ENCODE measurements at regions not wholly inside any gene's neighbourhood (a gene's known extent, or its start where the extent isn't known, plus 50 kb on each side); places are given as distances from the start of the nearest gene placed in this dataset.
"Not testable (repeated sequence)": the region's sequence is repeated elsewhere in the genome, so short reads cannot be mapped to it uniquely, and the experiment has no call there.

GRCh38 chr5:90264689-90265544 lies 144.6 kb downstream of the CETN3 start:
- peaks cover 4 to 6% of the 10 kb centered on the region in 2 donors for H3K27me3 Mint-ChIP-seq
- POLR2A ChIA-PET (ENCODE audit: partially characterized antibody), result no interaction called here

GRCh38 chr5:90263102-90263820 lies 146.3 kb downstream of the CETN3 start:
- Histone ChIP-seq H3K27ac (ENCODE audit: low read depth, low read length) (no peak overlapping the region), H3K4me3 (ENCODE audit: low read length in 2 of 2) (no peak overlapping the region), H3K4me1 (ENCODE audit: insufficient read depth, low read length) (no peaks in the 10 kb centered on the region), H3K27me3 (ENCODE audit: insufficient read depth, low read length) (no peaks in the 10 kb centered on the region), H3K36me3 (ENCODE audit: insufficient read depth, low read length) (no peaks in the 10 kb centered on the region), H3K9me3 (ENCODE audit: control insufficient read depth in 1 of 2, low read length in 2 of 2) (no peaks in the 10 kb centered on the region)
- Mint-ChIP-seq H3K27ac (no peak overlapping the region), H3K4me3 (no peak overlapping the region), H3K9me3 (no peaks in the 10 kb centered on the region), H3K4me1 (peaks cover 0 to 2% (median under 1%) of the 10 kb centered on the region in 4 donors), H3K36me3 (no peaks in the 10 kb centered on the region), H3K27me3 (peaks cover 4% of the 10 kb centered on the region in 2 donors)
- ChIA-PET CTCF (ENCODE audit: partially characterized antibody) (interaction anchor here (1.2 to 1.8 kb wide), 3 partner anchors 9 to 1537 kb away, joined by 3 to 10 read pairs (median 5); no protein-coding TSS in a partner anchor), POLR2A (ENCODE audit: partially characterized antibody) (no interaction called here)
- DNase-seq, result no peak
- intact Hi-C loops (cut with micrococcal nuclease), result no loop called here

More at GRCh38 chr5:90264689-90265544, 144.6 kb downstream of the CETN3 start:
- H3K4me1 ChIP-seq (ENCODE audit: insufficient read depth, low read length), result no peaks in the 10 kb centered on the region
- Mint-ChIP-seq H3K9me3 (no peaks in the 10 kb centered on the region), H3K4me1 (peaks cover 0 to 2% (median under 1%) of the 10 kb centered on the region in 4 donors), H3K36me3 (no peaks in the 10 kb centered on the region), H3K4me3 (peak overlapping the region in 1 of 8 donors; percentile 29), H3K27ac (no peak overlapping the region)
- CTCF ChIA-PET (ENCODE audit: partially characterized antibody), result interaction anchor here (0.9 to 2.8 kb wide), 9 partner anchors 8 to 1539 kb away, joined by 3 to 39 read pairs (median 4); no protein-coding TSS in a partner anchor
- H3K4me3 ChIP-seq (ENCODE audit: low read length in 2 of 2), result no peak overlapping the region
- no peaks in the 10 kb centered on the region for H3K36me3 ChIP-seq (ENCODE audit: insufficient read depth, low read length)
- H3K27me3 ChIP-seq (ENCODE audit: insufficient read depth, low read length), result no peaks in the 10 kb centered on the region
- H3K27ac ChIP-seq (ENCODE audit: low read depth, low read length), result no peak overlapping the region
- H3K9me3 ChIP-seq (ENCODE audit: control insufficient read depth in 1 of 2, low read length in 2 of 2), result no peaks in the 10 kb centered on the region
- peak; percentile 19 to 44 (median 27) for DNase-seq
- intact Hi-C loops (cut with micrococcal nuclease), result no loop called here

GRCh38 chr5:90251447-90251846 lies 158.1 kb downstream of the CETN3 start:
- Mint-ChIP-seq H3K9me3 (no peaks in the 10 kb centered on the region), H3K4me3 (no peak overlapping the region), H3K27me3 (no peaks in the 10 kb centered on the region), H3K27ac (no peak overlapping the region), H3K4me1 (no peaks in the 10 kb centered on the region), H3K36me3 (no peaks in the 10 kb centered on the region)
- CTCF ChIA-PET (ENCODE audit: partially characterized antibody), result no interaction called here
- H3K27me3 ChIP-seq (ENCODE audit: insufficient read depth, low read length), result no peaks in the 10 kb centered on the region
- no peaks in the 10 kb centered on the region for H3K4me1 ChIP-seq (ENCODE audit: insufficient read depth, low read length)
- no peaks in the 10 kb centered on the region for H3K36me3 ChIP-seq (ENCODE audit: insufficient read depth, low read length)
- intact Hi-C loops (cut with micrococcal nuclease), result no loop called here
- no peak overlapping the region for H3K27ac ChIP-seq (ENCODE audit: low read depth, low read length)
- DNase-seq, result no peak
- POLR2A ChIA-PET (ENCODE audit: partially characterized antibody), result no interaction called here
- H3K4me3 ChIP-seq (ENCODE audit: low read length in 2 of 2), result no peak overlapping the region
- no peaks in the 10 kb centered on the region for H3K9me3 ChIP-seq (ENCODE audit: control insufficient read depth in 1 of 2, low read length in 2 of 2)

- CTCF ChIA-PET (ENCODE audit: partially characterized antibody), result no interaction called here
- DNase-seq, result no peak
- Histone ChIP-seq H3K36me3 (ENCODE audit: insufficient read depth, low read length) (no peaks in the 10 kb centered on the region), H3K27ac (ENCODE audit: low read depth, low read length) (no peak overlapping the region), H3K4me3 (ENCODE audit: low read length in 2 of 2) (no peak overlapping the region), H3K27me3 (ENCODE audit: insufficient read depth, low read length) (no peaks in the 10 kb centered on the region), H3K9me3 (ENCODE audit: control insufficient read depth in 1 of 2, low read length in 2 of 2) (no peaks in the 10 kb centered on the region), H3K4me1 (ENCODE audit: insufficient read depth, low read length) (no peaks in the 10 kb centered on the region)
- no peak overlapping the region for H3K27ac Mint-ChIP-seq
- H3K4me3 Mint-ChIP-seq, result no peak overlapping the region
- intact Hi-C loops (cut with micrococcal nuclease), result no loop called here
- H3K36me3 Mint-ChIP-seq, result no peaks in the 10 kb centered on the region
- peaks cover 0 to 3% (median 0%) of the 10 kb centered on the region in 8 donors for H3K9me3 Mint-ChIP-seq
- H3K4me1 Mint-ChIP-seq, result no peaks in the 10 kb centered on the region
- POLR2A ChIA-PET (ENCODE audit: partially characterized antibody), result no interaction called here
- peaks cover 0 to 2% of the 10 kb centered on the region in 2 donors for H3K27me3 Mint-ChIP-seq
Measured at GRCh38 chr5:90248640-90249039, 160.9 kb downstream of the CETN3 start.

GRCh38 chr5:90243848-90244247 lies 165.7 kb downstream of the CETN3 start:
- H3K36me3 Mint-ChIP-seq; H3K27ac Mint-ChIP-seq; DNase-seq; H3K9me3 ChIP-seq (ENCODE audit: control insufficient read depth in 1 of 2, low read length in 2 of 2); H3K9me3 Mint-ChIP-seq; H3K4me1 ChIP-seq (ENCODE audit: insufficient read depth, low read length); H3K27me3 Mint-ChIP-seq; POLR2A ChIA-PET (ENCODE audit: partially characterized antibody); H3K4me1 Mint-ChIP-seq; intact Hi-C loops (cut with micrococcal nuclease); CTCF ChIA-PET (ENCODE audit: partially characterized antibody); H3K27me3 ChIP-seq (ENCODE audit: insufficient read depth, low read length); H3K27ac ChIP-seq (ENCODE audit: low read depth, low read length); H3K36me3 ChIP-seq (ENCODE audit: insufficient read depth, low read length); H3K4me3 ChIP-seq (ENCODE audit: low read length in 2 of 2); H3K4me3 Mint-ChIP-seq: not testable (repeated sequence)

GRCh38 chr5:90233476-90233875 lies 176.1 kb downstream of the CETN3 start:
- H3K9me3 ChIP-seq (ENCODE audit: control insufficient read depth in 1 of 2, low read length in 2 of 2), result no peaks in the 10 kb centered on the region
- Mint-ChIP-seq H3K4me1 (no peaks in the 10 kb centered on the region), H3K9me3 (peaks cover 0 to 3% (median 0%) of the 10 kb centered on the region in 8 donors), H3K36me3 (no peaks in the 10 kb centered on the region), H3K27ac (no peak overlapping the region), H3K4me3 (no peak overlapping the region), H3K27me3 (no peaks in the 10 kb centered on the region)
- DNase-seq, result no peak
- H3K36me3 ChIP-seq (ENCODE audit: insufficient read depth, low read length), result no peaks in the 10 kb centered on the region
- no peaks in the 10 kb centered on the region for H3K4me1 ChIP-seq (ENCODE audit: insufficient read depth, low read length)
- intact Hi-C loops (cut with micrococcal nuclease), result no loop called here
- H3K4me3 ChIP-seq (ENCODE audit: low read length in 2 of 2), result no peak overlapping the region
- no peak overlapping the region for H3K27ac ChIP-seq (ENCODE audit: low read depth, low read length)
- H3K27me3 ChIP-seq (ENCODE audit: insufficient read depth, low read length), result no peaks in the 10 kb centered on the region
- CTCF ChIA-PET (ENCODE audit: partially characterized antibody), result no interaction called here
- POLR2A ChIA-PET (ENCODE audit: partially characterized antibody), result no interaction called here

GRCh38 chr5:90231688-90232087 lies 177.9 kb downstream of the CETN3 start:
- no peaks in the 10 kb centered on the region for H3K9me3 ChIP-seq (ENCODE audit: control insufficient read depth in 1 of 2, low read length in 2 of 2)
- DNase-seq, result no peak
- H3K4me1 Mint-ChIP-seq, result no peaks in the 10 kb centered on the region
- CTCF ChIA-PET (ENCODE audit: partially characterized antibody), result no interaction called here
- H3K9me3 Mint-ChIP-seq, result peaks cover 0 to 3% (median 0%) of the 10 kb centered on the region in 8 donors
- no peak overlapping the region for H3K4me3 Mint-ChIP-seq
- intact Hi-C loops (cut with micrococcal nuclease), result no loop called here
- H3K27me3 Mint-ChIP-seq, result no peaks in the 10 kb centered on the region
- no peaks in the 10 kb centered on the region for H3K36me3 Mint-ChIP-seq
- H3K27ac ChIP-seq (ENCODE audit: low read depth, low read length), result no peak overlapping the region
- no peak overlapping the region for H3K27ac Mint-ChIP-seq
- POLR2A ChIA-PET (ENCODE audit: partially characterized antibody), result no interaction called here
- no peak overlapping the region for H3K4me3 ChIP-seq (ENCODE audit: low read length in 2 of 2)
- no peaks in the 10 kb centered on the region for H3K4me1 ChIP-seq (ENCODE audit: insufficient read depth, low read length)
- no peaks in the 10 kb centered on the region for H3K27me3 ChIP-seq (ENCODE audit: insufficient read depth, low read length)
- H3K36me3 ChIP-seq (ENCODE audit: insufficient read depth, low read length), result no peaks in the 10 kb centered on the region
